ENCODE measurements at regions not wholly inside any gene's neighbourhood (a gene's known extent, or its start where the extent isn't known, plus 50 kb on each side); places are given as distances from the start of the nearest gene placed in this dataset.
"Not testable (repeated sequence)": the region's sequence is repeated elsewhere in the genome, so short reads cannot be mapped to it uniquely, and the experiment has no call there.

- H3K27ac Mint-ChIP-seq; H3K4me3 Mint-ChIP-seq (ENCODE audit: low read depth); H3K9me3 Mint-ChIP-seq (ENCODE audit: low read depth); DNase-seq (ENCODE audit: low spot score, unreplicated experiment); H3K36me3 Mint-ChIP-seq (ENCODE audit: insufficient read depth): not testable (repeated sequence)
- Mint-ChIP-seq H3K27me3 (peaks cover 42% of the 10 kb centered on the region), H3K4me1 (ENCODE audit: low read depth) (peaks cover 20% of the 10 kb centered on the region)
Measured at GRCh38 chr6:93829757-93830156, 410.4 kb upstream of the EPHA7 start.

- Mint-ChIP-seq H3K4me1 (ENCODE audit: low read depth) (peaks cover 14% of the 10 kb centered on the region), H3K36me3 (ENCODE audit: insufficient read depth) (no peaks in the 10 kb centered on the region), H3K27me3 (peaks cover 34% of the 10 kb centered on the region), H3K9me3 (ENCODE audit: low read depth) (no peaks in the 10 kb centered on the region), H3K4me3 (ENCODE audit: low read depth) (no peak overlapping the region), H3K27ac (no peak overlapping the region)
- no peak for TF ChIP-seq CTCF (IDR thresholded peaks at IDR 0.05; ENCODE audit: unreplicated experiment)
- DNase-seq (ENCODE audit: low spot score, unreplicated experiment), result no peak
Measured at GRCh38 chr6:93829009-93829408, 409.6 kb upstream of the EPHA7 start.

- H3K27ac Mint-ChIP-seq, result no peak overlapping the region
- H3K9me3 Mint-ChIP-seq (ENCODE audit: low read depth), result no peaks in the 10 kb centered on the region
- no peaks in the 10 kb centered on the region for H3K36me3 Mint-ChIP-seq (ENCODE audit: insufficient read depth)
- peaks cover 29% of the 10 kb centered on the region for H3K27me3 Mint-ChIP-seq
- peaks cover 10% of the 10 kb centered on the region for H3K4me1 Mint-ChIP-seq (ENCODE audit: low read depth)
- DNase-seq (ENCODE audit: low spot score, unreplicated experiment), result no peak
- H3K4me3 Mint-ChIP-seq (ENCODE audit: low read depth), result no peak overlapping the region
- TF ChIP-seq CTCF (IDR thresholded peaks at IDR 0.05; ENCODE audit: unreplicated experiment), result no peak
Measured at GRCh38 chr6:93828553-93828952, 409.2 kb upstream of the EPHA7 start.

- Mint-ChIP-seq H3K9me3 (ENCODE audit: low read depth) (no peaks in the 10 kb centered on the region), H3K27me3 (peaks cover 23% of the 10 kb centered on the region), H3K27ac (no peak overlapping the region), H3K4me1 (ENCODE audit: low read depth) (peaks cover 7% of the 10 kb centered on the region), H3K36me3 (ENCODE audit: insufficient read depth) (no peaks in the 10 kb centered on the region), H3K4me3 (ENCODE audit: low read depth) (no peak overlapping the region)
- no peak for TF ChIP-seq CTCF (IDR thresholded peaks at IDR 0.05; ENCODE audit: unreplicated experiment)
- DNase-seq (ENCODE audit: low spot score, unreplicated experiment), result no peak
Measured at GRCh38 chr6:93827728-93828127, 408.4 kb upstream of the EPHA7 start.

GRCh38 chr6:93825950-93826349 lies 406.6 kb upstream of the EPHA7 start:
- Mint-ChIP-seq H3K36me3 (ENCODE audit: insufficient read depth) (no peaks in the 10 kb centered on the region), H3K4me3 (ENCODE audit: low read depth) (no peak overlapping the region), H3K9me3 (ENCODE audit: low read depth) (no peaks in the 10 kb centered on the region), H3K4me1 (ENCODE audit: low read depth) (peaks cover 7% of the 10 kb centered on the region), H3K27me3 (peaks cover 5% of the 10 kb centered on the region), H3K27ac (no peak overlapping the region)
- TF ChIP-seq CTCF (IDR thresholded peaks at IDR 0.05; ENCODE audit: unreplicated experiment), result no peak
- DNase-seq (ENCODE audit: low spot score, unreplicated experiment), result no peak

GRCh38 chr6:93823489-93823888 lies 404.1 kb upstream of the EPHA7 start:
- Mint-ChIP-seq H3K27ac (no peak overlapping the region), H3K27me3 (no peaks in the 10 kb centered on the region), H3K4me3 (ENCODE audit: low read depth) (no peak overlapping the region), H3K4me1 (ENCODE audit: low read depth) (peaks cover 4% of the 10 kb centered on the region), H3K36me3 (ENCODE audit: insufficient read depth) (no peaks in the 10 kb centered on the region), H3K9me3 (ENCODE audit: low read depth) (no peaks in the 10 kb centered on the region)
- no peak for TF ChIP-seq CTCF (IDR thresholded peaks at IDR 0.05; ENCODE audit: unreplicated experiment)
- DNase-seq (ENCODE audit: low spot score, unreplicated experiment), result no peak

Measured in progenitor cell of endocrine pancreas (in vitro differentiated cells).